H9 (cell line): ENCODE measurements at regions not wholly inside any gene's neighbourhood (a gene's known extent, or its start where the extent isn't known, plus 50 kb on each side); places are given as distances from the start of the nearest gene placed in this dataset.

Experiments
- DNase-seq: peaks from one replicate; pipeline ENCODE4 v3.0.0-alpha.2; 2017
- H2AFZ ChIP-seq: one replicate; pipeline ENCODE4 v1.6.1; 2013; ENCODE audit warnings: mild to moderate bottlenecking, low read length, control low read depth, moderate library complexity
- H2AK5ac ChIP-seq: 2 replicates; pipeline ENCODE4 v1.6.1; 2013; ENCODE audit warnings: low read length, control low read depth, mixed read lengths; ENCODE audit not compliant: insufficient read length
- H2BK120ac ChIP-seq: one replicate; pipeline ENCODE4 v1.6.1; 2013; ENCODE audit warnings: low read depth, mild to moderate bottlenecking, low read length, control low read depth, inconsistent platforms; ENCODE audit not compliant: poor library complexity, severe bottlenecking
- H2BK12ac ChIP-seq: 2 replicates; pipeline ENCODE4 v1.6.1; 2013; ENCODE audit warnings: low read length, control low read depth, mixed read lengths, low read depth; ENCODE audit not compliant: insufficient read length
- H2BK15ac ChIP-seq: 2 replicates; pipeline ENCODE4 v1.6.1; 2013; ENCODE audit warnings: low read depth, low read length, control low read depth
- H2BK20ac ChIP-seq: one replicate; pipeline ENCODE4 v1.6.1; 2013; ENCODE audit warnings: low read depth, mild to moderate bottlenecking, low read length, control low read depth, inconsistent platforms; ENCODE audit not compliant: poor library complexity, severe bottlenecking
- H2BK5ac ChIP-seq: 2 replicates; pipeline ENCODE4 v1.6.1; 2013; ENCODE audit warnings: low read length, control low read depth, mixed read lengths; ENCODE audit not compliant: insufficient read length
- H3K14ac ChIP-seq: 2 replicates; pipeline ENCODE4 v1.6.1; 2013; ENCODE audit warnings: low read length, control low read depth; ENCODE audit not compliant: insufficient read depth
- H3K18ac ChIP-seq: 2 replicates; pipeline ENCODE4 v1.6.1; 2013; ENCODE audit warnings: low read depth, mild to moderate bottlenecking, mixed read lengths, low read length, control low read depth; ENCODE audit not compliant: insufficient read length
- H3K23ac ChIP-seq: 2 replicates; pipeline ENCODE4 v1.6.1; 2013; ENCODE audit warnings: low read length, control low read depth, mixed read lengths, low read depth; ENCODE audit not compliant: insufficient read length
- H3K23me2 ChIP-seq: 2 replicates; pipeline ENCODE4 v1.6.1; 2013; ENCODE audit warnings: low read depth, mild to moderate bottlenecking, mixed read lengths, low read length, control low read depth; ENCODE audit not compliant: insufficient read length, poor library complexity, severe bottlenecking
- H3K27ac ChIP-seq: 2 replicates; pipeline ENCODE4 v1.5.1; 2013; ENCODE audit warnings: low read length, control low read depth, mixed read lengths, low read depth; ENCODE audit not compliant: insufficient read length
- H3K27me3 ChIP-seq: 2 replicates; pipeline ENCODE4 v1.6.1; 2013; ENCODE audit warnings: low read length, control low read depth, inconsistent platforms; ENCODE audit not compliant: insufficient read depth
- H3K4ac ChIP-seq: 2 replicates; pipeline ENCODE4 v1.6.1; 2013; ENCODE audit warnings: low read depth, mild to moderate bottlenecking, control low read depth, inconsistent platforms, low read length, moderate library complexity
- H3K4me1 ChIP-seq: 2 replicates; pipeline ENCODE4 v1.6.1; 2013; ENCODE audit warnings: low read length, control low read depth, inconsistent platforms; ENCODE audit not compliant: insufficient read depth
- H3K4me2 ChIP-seq: 2 replicates; pipeline ENCODE4 v1.6.1; 2013; ENCODE audit warnings: low read length, control low read depth, mixed read lengths; ENCODE audit not compliant: insufficient read length, insufficient read depth
- H3K56ac ChIP-seq: 2 replicates; pipeline ENCODE4 v1.6.1; 2013; ENCODE audit warnings: low read depth, mild to moderate bottlenecking, mixed read lengths, low read length, control low read depth; ENCODE audit not compliant: insufficient read length
- H3K79me1 ChIP-seq: 2 replicates; pipeline ENCODE4 v1.6.1; 2013; ENCODE audit warnings: low read depth, mild to moderate bottlenecking, moderate library complexity, low read length, control low read depth, inconsistent platforms; ENCODE audit not compliant: insufficient read depth, poor library complexity, severe bottlenecking
- H3K79me2 ChIP-seq: 2 replicates; pipeline ENCODE4 v1.6.1; 2013; ENCODE audit warnings: low read length, control low read depth, inconsistent platforms; ENCODE audit not compliant: insufficient read depth
- H3K9ac ChIP-seq: 2 replicates; pipeline ENCODE4 v1.6.1; 2013; ENCODE audit warnings: low read length, control low read depth, mixed read lengths; ENCODE audit not compliant: insufficient read length; ENCODE audit errors: extremely low read depth
- H3K9me3 ChIP-seq: one replicate; pipeline ENCODE4 v1.6.1; 2013; ENCODE audit warnings: low read depth, low read length, inconsistent platforms; ENCODE audit not compliant: control insufficient read depth
- H3T11ph ChIP-seq: one replicate; pipeline ENCODE4 v1.6.1; 2013; ENCODE audit warnings: mild to moderate bottlenecking, low read length, control low read depth, inconsistent platforms
- H4K20me1 ChIP-seq: one replicate; pipeline ENCODE4 v1.6.1; 2013; ENCODE audit not compliant: control insufficient read depth, insufficient read length, insufficient read depth
- H4K5ac ChIP-seq: 2 replicates; pipeline ENCODE4 v1.6.1; 2013; ENCODE audit warnings: low read depth, mild to moderate bottlenecking, mixed read lengths, low read length, control low read depth; ENCODE audit not compliant: insufficient read length
- H4K8ac ChIP-seq: replicated peaks from 2 replicates; pipeline ENCODE4 v1.6.1; 2013; ENCODE audit warnings: low read length, control low read depth, mixed read lengths, low read depth; ENCODE audit not compliant: insufficient read length
- H4K91ac ChIP-seq: 2 replicates; pipeline ENCODE4 v1.6.1; 2013; ENCODE audit warnings: low read depth, mild to moderate bottlenecking, moderate library complexity, mixed read lengths, low read length, control low read depth; ENCODE audit not compliant: insufficient read length
- H3K27ac Mint-ChIP-seq, 3 experiments: 2 replicates in 2 of 3; 3 replicates in 1 of 3; pipeline ENCODE4 v1.8.0; 2020 to 2021; ENCODE audit warnings: mixed read lengths in 3 of 3, mild to moderate bottlenecking in 1 of 3, moderate library complexity in 1 of 3
- H3K27me3 Mint-ChIP-seq: 2 replicates; pipeline ENCODE4 v1.8.0; 2021; ENCODE audit warnings: low read depth, mild to moderate bottlenecking, moderate library complexity, mixed read lengths
- H3K36me3 Mint-ChIP-seq, 3 experiments: 2 replicates in 2 of 3; 3 replicates in 1 of 3; pipeline ENCODE4 v1.8.0; 2020 to 2021; ENCODE audit warnings: low read depth in 3 of 3, mixed read lengths in 3 of 3; ENCODE audit not compliant: insufficient read depth in 1 of 3
- H3K4me1 Mint-ChIP-seq, 2 experiments: 2 replicates each; pipeline ENCODE4 v1.8.0; 2020; ENCODE audit warnings: mixed read lengths in 2 of 2
- H3K4me3 Mint-ChIP-seq, 2 experiments: 2 replicates in 1 of 2; 3 replicates in 1 of 2; pipeline ENCODE4 v1.8.0; 2020 to 2021; ENCODE audit warnings: mild to moderate bottlenecking in 2 of 2, mixed read lengths in 2 of 2, moderate library complexity in 1 of 2
- H3K9me3 Mint-ChIP-seq, 2 experiments: 2 replicates in 1 of 2; 3 replicates in 1 of 2; pipeline ENCODE4 v1.8.0; 2020; ENCODE audit warnings: mild to moderate bottlenecking in 2 of 2, mixed read lengths in 2 of 2, moderate library complexity in 1 of 2
- WGBS: extraction: QIAGEN DNeasy Blood & Tissue Kit; methylation state at CpG from one replicate; pipeline ENCODE4 v1.1.7; 2013; ENCODE audit warnings: missing lambda C conversion rate, low lambda C conversion rate, mixed read lengths; ENCODE audit not compliant: insufficient read length; ENCODE audit errors: extremely low coverage; 5-methylcytosine and 5-hydroxymethylcytosine counted together
- TF ChIP-seq, protein P1 (sequence below): fragments of 200-600 bp; sonication (generic); conservative IDR thresholded peaks from 3 replicates; pipeline ENCODE4 v1.8.0; 2021; ENCODE audit warnings: antibody characterized with exemption, mild to moderate bottlenecking

DNA sequence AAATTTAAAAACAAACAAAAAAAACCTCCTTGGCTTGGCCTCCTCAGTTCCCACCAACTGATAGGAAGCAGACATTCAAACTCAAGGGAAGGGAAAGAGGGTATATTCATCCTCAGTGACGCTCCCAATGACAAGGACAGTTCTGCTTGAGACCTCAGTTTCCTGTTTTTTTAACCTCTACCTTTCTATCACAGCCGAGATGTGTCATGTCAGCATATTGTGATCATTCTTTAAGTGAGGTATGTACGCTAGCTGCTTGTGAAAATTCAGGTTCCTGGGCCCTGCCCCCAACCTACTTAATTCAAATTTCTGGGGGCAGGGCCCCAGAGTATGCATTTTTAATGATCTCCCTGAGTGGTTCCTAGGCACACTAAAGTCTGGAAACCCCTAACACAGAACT lies 611.9 kb upstream of the TBX3 start:
- Histone ChIP-seq H3K14ac (no peak overlapping the region), H3K4ac (no peak overlapping the region), H3K23me2 (no peaks in the 10 kb centered on the region), H3K56ac (no peak overlapping the region), H3K18ac (no peak overlapping the region), H3K27ac (no peak overlapping the region), H3T11ph (no peak overlapping the region), H4K5ac (no peak overlapping the region), H3K23ac (no peak overlapping the region), H2BK15ac (no peak overlapping the region), H3K79me2 (no peaks in the 10 kb centered on the region), H2BK20ac (no peak overlapping the region), H2BK12ac (no peak overlapping the region), H3K9ac (no peak overlapping the region), H3K79me1 (no peaks in the 10 kb centered on the region), H3K4me2 (no peak overlapping the region), H2BK120ac (no peak overlapping the region), H4K20me1 (no peaks in the 10 kb centered on the region), H3K27me3 (no peaks in the 10 kb centered on the region), H2AFZ (no peak overlapping the region), H2BK5ac (no peak overlapping the region), H2AK5ac (no peak overlapping the region), H4K8ac (no peak overlapping the region), H3K9me3 (no peaks in the 10 kb centered on the region), H4K91ac (no peak overlapping the region), H3K4me1 (peaks cover 4% of the 10 kb centered on the region; the same call in 1 of the 2 replicates)
- no peak overlapping the region for H3K4me3 Mint-ChIP-seq
- H3K9me3 Mint-ChIP-seq: no peaks in the 10 kb centered on the region; a peak in 2 of 5 replicates
- TF ChIP-seq, protein P1, sequence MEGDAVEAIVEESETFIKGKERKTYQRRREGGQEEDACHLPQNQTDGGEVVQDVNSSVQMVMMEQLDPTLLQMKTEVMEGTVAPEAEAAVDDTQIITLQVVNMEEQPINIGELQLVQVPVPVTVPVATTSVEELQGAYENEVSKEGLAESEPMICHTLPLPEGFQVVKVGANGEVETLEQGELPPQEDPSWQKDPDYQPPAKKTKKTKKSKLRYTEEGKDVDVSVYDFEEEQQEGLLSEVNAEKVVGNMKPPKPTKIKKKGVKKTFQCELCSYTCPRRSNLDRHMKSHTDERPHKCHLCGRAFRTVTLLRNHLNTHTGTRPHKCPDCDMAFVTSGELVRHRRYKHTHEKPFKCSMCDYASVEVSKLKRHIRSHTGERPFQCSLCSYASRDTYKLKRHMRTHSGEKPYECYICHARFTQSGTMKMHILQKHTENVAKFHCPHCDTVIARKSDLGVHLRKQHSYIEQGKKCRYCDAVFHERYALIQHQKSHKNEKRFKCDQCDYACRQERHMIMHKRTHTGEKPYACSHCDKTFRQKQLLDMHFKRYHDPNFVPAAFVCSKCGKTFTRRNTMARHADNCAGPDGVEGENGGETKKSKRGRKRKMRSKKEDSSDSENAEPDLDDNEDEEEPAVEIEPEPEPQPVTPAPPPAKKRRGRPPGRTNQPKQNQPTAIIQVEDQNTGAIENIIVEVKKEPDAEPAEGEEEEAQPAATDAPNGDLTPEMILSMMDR: no peak
- H3K27me3 Mint-ChIP-seq: peaks cover 3% of the 10 kb centered on the region; the same call in 1 of the 2 replicates
- no peaks in the 10 kb centered on the region for H3K36me3 Mint-ChIP-seq
- no peak for DNase-seq
- no peak overlapping the region for H3K27ac Mint-ChIP-seq
- peaks cover 12 to 15% of the 10 kb centered on the region in 2 experiments for H3K4me1 Mint-ChIP-seq
- no CpG with 5 or more reads among the region's 3 CpGs for WGBS
